ENCODE measurements at regions not wholly inside any gene's neighbourhood (a gene's known extent, or its start where the extent isn't known, plus 50 kb on each side); places are given as distances from the start of the nearest gene placed in this dataset.

GRCh38 chr6:137724495-137725211, 142.4 kb upstream of the TNFAIP3 start:
- ATAC-seq (peak in 2 of 4 donors; percentile 28 to 50), FAIRE-seq (no peak), DNase-seq (no peak)
- TF ChIP-seq, protein P1, sequence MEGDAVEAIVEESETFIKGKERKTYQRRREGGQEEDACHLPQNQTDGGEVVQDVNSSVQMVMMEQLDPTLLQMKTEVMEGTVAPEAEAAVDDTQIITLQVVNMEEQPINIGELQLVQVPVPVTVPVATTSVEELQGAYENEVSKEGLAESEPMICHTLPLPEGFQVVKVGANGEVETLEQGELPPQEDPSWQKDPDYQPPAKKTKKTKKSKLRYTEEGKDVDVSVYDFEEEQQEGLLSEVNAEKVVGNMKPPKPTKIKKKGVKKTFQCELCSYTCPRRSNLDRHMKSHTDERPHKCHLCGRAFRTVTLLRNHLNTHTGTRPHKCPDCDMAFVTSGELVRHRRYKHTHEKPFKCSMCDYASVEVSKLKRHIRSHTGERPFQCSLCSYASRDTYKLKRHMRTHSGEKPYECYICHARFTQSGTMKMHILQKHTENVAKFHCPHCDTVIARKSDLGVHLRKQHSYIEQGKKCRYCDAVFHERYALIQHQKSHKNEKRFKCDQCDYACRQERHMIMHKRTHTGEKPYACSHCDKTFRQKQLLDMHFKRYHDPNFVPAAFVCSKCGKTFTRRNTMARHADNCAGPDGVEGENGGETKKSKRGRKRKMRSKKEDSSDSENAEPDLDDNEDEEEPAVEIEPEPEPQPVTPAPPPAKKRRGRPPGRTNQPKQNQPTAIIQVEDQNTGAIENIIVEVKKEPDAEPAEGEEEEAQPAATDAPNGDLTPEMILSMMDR (IDR thresholded peaks at IDR 0.05), result no peak
- intact Hi-C loops (cut with DNase I), result no loop called here
- Histone ChIP-seq H3K36me3 (no peaks in the 10 kb centered on the region), H3K27me3 (no peaks in the 10 kb centered on the region), H3K27ac (no peak overlapping the region), H3K4me1 (no peaks in the 10 kb centered on the region), H3K4me3 (no peak overlapping the region), H3K9me3 (no peaks in the 10 kb centered on the region)
- WGBS, 2 donors, result 90 to 94% methylated on average over 10 of the region's 10 CpGs

- H3K27me3 ChIP-seq, result no peaks in the 10 kb centered on the region
- no peaks in the 10 kb centered on the region for H3K36me3 ChIP-seq
- no peak for ATAC-seq
- no peak for FAIRE-seq
- no peak for DNase-seq
- intact Hi-C loops (cut with DNase I), result no loop called here
- H3K4me1 ChIP-seq, result no peaks in the 10 kb centered on the region
- H3K9me3 ChIP-seq, result no peaks in the 10 kb centered on the region
- TF ChIP-seq, protein P1 (IDR thresholded peaks at IDR 0.05), result no peak
- 92 to 96% methylated on average over 2 of the region's 2 CpGs for WGBS, 2 donors
- no peak overlapping the region for H3K27ac ChIP-seq
- no peak overlapping the region for H3K4me3 ChIP-seq
Observed at GRCh38 chr6:137725949-137726348, 141.1 kb upstream of the TNFAIP3 start.

- FAIRE-seq, result no peak
- no peak overlapping the region for H3K4me3 ChIP-seq
- DNase-seq, result no peak
- H3K9me3 ChIP-seq, result no peaks in the 10 kb centered on the region
- H3K27me3 ChIP-seq, result no peaks in the 10 kb centered on the region
- H3K4me1 ChIP-seq, result no peaks in the 10 kb centered on the region
- no peak overlapping the region for H3K27ac ChIP-seq
- intact Hi-C loops (cut with DNase I), result no loop called here
- no peak for ATAC-seq
- H3K36me3 ChIP-seq, result no peaks in the 10 kb centered on the region
- WGBS, 2 donors, result 92 to 100% methylated on average over 1 of the region's 1 CpG
- TF ChIP-seq, protein P1 (IDR thresholded peaks at IDR 0.05), result no peak
Observed at GRCh38 chr6:137726582-137726981, 140.5 kb upstream of the TNFAIP3 start.

GRCh38 chr6:137727216-137727765, 139.8 kb upstream of the TNFAIP3 start:
- intact Hi-C loops (cut with DNase I), result no loop called here
- Histone ChIP-seq H3K4me3 (no peak overlapping the region), H3K4me1 (no peaks in the 10 kb centered on the region), H3K27me3 (no peaks in the 10 kb centered on the region), H3K36me3 (no peaks in the 10 kb centered on the region), H3K9me3 (no peaks in the 10 kb centered on the region), H3K27ac (no peak overlapping the region)
- 73 to 77% methylated on average over 4 of the region's 4 CpGs for WGBS, 2 donors
- TF ChIP-seq, protein P1 (IDR thresholded peaks at IDR 0.05), result no peak
- DNase-seq (no peak), ATAC-seq (no peak), FAIRE-seq (no peak)
